ENCODE measurements at regions not wholly inside any gene's neighbourhood (a gene's known extent, or its start where the extent isn't known, plus 50 kb on each side); places are given as distances from the start of the nearest gene placed in this dataset.

GRCh38 chr4:135564090-135564489, 1362.5 kb upstream of the PABPC4L start:
- TF ChIP-seq RAD21 (IDR thresholded peaks at IDR 0.05; ENCODE audit: low read depth): no peak

DNA sequence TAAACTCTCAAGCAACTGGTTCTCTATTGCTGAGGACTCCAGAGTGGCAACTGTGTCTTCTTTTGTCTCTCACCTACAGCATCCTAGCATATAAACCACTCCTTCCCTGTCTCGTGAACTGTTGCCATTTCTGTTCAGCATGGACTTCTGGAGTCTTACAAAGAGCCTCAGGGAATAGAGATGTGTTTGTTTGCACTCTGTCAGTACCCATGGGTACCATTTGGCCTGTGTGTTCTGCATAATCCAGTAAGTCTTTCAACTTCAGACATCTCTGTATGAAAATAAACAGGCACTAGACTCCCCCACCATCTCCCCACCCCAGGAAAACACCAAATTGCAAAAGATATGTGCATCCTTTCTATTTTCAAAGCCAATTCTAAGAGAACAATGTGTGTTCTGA, 1351.6 kb upstream of the PABPC4L start:
- no peak for TF ChIP-seq CEBPB (IDR thresholded peaks at IDR 0.05)
- no peak for TF ChIP-seq ZBTB7A (IDR thresholded peaks at IDR 0.05; ENCODE audit: low read depth)
- no peak for TF ChIP-seq TCF12 (IDR thresholded peaks at IDR 0.05; ENCODE audit: low read depth)
- TF ChIP-seq TEAD4 (IDR thresholded peaks at IDR 0.05): no peak
- no peak for TF ChIP-seq EP300 (IDR thresholded peaks at IDR 0.05; ENCODE audit: borderline replicate concordance)

DNA sequence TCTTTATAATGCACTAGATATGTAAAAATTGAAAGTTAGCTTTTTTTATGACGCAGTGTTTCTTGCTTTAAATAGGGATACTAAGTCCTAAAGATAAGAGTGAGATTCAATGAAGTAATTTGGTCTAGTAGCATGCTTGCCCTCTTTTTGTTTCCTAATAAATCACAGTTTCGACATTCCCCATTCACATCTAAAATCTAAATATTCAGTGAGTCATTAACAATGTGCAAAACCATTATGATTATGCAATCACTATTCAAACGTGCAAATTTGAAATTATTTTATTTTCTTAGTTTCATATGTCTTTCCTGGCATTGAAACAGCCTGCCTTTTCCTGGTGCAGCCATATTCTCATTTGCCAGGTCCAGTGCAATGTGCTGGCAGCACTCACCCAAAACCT, 1350.5 kb upstream of the PABPC4L start:
- no peak for TF ChIP-seq USF1 (IDR thresholded peaks at IDR 0.05)
- TF ChIP-seq EP300 (IDR thresholded peaks at IDR 0.05; ENCODE audit: borderline replicate concordance): no peak
- TF ChIP-seq TCF12 (IDR thresholded peaks at IDR 0.05; ENCODE audit: low read depth): no peak
- no peak for TF ChIP-seq CREB1 (IDR thresholded peaks at IDR 0.05; ENCODE audit: low read depth)
- no peak for TF ChIP-seq RAD21 (IDR thresholded peaks at IDR 0.05; ENCODE audit: low read depth)
- TF ChIP-seq CEBPB (IDR thresholded peaks at IDR 0.05): no peak
- no peak for TF ChIP-seq FOXM1 (IDR thresholded peaks at IDR 0.05; ENCODE audit: borderline replicate concordance, low read depth)
- no peak for TF ChIP-seq TAF1 (IDR thresholded peaks at IDR 0.05; ENCODE audit: low read depth)
- TF ChIP-seq ZBTB7A (IDR thresholded peaks at IDR 0.05; ENCODE audit: low read depth): no peak
- TF ChIP-seq EGR1 (IDR thresholded peaks at IDR 0.05): no peak
- TF ChIP-seq NFIC (IDR thresholded peaks at IDR 0.05): no peak
- TF ChIP-seq TEAD4 (IDR thresholded peaks at IDR 0.05): no peak

DNA sequence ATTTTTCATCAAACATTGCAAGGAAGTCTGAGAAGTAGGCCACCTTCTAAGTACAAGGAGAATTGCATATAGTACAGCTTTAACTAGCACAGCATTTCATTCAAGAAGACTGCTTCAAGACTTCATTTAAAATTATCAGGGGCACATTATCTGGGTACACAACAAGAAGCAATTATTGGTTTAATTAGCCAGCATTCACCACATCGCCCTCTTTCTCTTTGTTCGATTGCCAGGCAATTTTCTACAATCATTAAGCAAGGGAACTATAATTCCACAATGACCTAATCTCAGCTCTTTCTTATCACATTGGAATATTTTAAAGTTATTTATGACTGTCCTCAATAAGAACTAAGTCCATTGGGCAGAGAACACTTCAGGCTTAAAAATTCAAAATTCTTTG, 1347.1 kb upstream of the PABPC4L start:
- TF ChIP-seq TEAD4 (IDR thresholded peaks at IDR 0.05): no peak
- no peak for TF ChIP-seq TCF12 (IDR thresholded peaks at IDR 0.05; ENCODE audit: low read depth)
- TF ChIP-seq CEBPB (IDR thresholded peaks at IDR 0.05): no peak
- no peak for TF ChIP-seq YY1 (IDR thresholded peaks at IDR 0.05; ENCODE audit: low read depth)
- no peak for TF ChIP-seq NFIC (IDR thresholded peaks at IDR 0.05)
- no peak for TF ChIP-seq CREB1 (IDR thresholded peaks at IDR 0.05; ENCODE audit: low read depth)
- TF ChIP-seq, protein P1, sequence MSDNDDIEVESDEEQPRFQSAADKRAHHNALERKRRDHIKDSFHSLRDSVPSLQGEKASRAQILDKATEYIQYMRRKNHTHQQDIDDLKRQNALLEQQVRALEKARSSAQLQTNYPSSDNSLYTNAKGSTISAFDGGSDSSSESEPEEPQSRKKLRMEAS (IDR thresholded peaks at IDR 0.05): no peak
- no peak for TF ChIP-seq REST (IDR thresholded peaks at IDR 0.05; ENCODE audit: low read depth)
- no peak for TF ChIP-seq TAF1 (IDR thresholded peaks at IDR 0.05; ENCODE audit: low read depth)
- TF ChIP-seq EP300 (IDR thresholded peaks at IDR 0.05; ENCODE audit: borderline replicate concordance): no peak
- no peak for TF ChIP-seq ZBTB7A (IDR thresholded peaks at IDR 0.05; ENCODE audit: low read depth)
- TF ChIP-seq RAD21 (IDR thresholded peaks at IDR 0.05; ENCODE audit: low read depth): no peak
- no peak for TF ChIP-seq FOXM1 (IDR thresholded peaks at IDR 0.05; ENCODE audit: borderline replicate concordance, low read depth)
- TF ChIP-seq USF1 (IDR thresholded peaks at IDR 0.05): no peak

GRCh38 chr4:135545616-135546317, 1344.2 kb upstream of the PABPC4L start:
- TF ChIP-seq EGR1 (IDR thresholded peaks at IDR 0.05): no peak
- no peak for TF ChIP-seq FOXM1 (IDR thresholded peaks at IDR 0.05; ENCODE audit: borderline replicate concordance, low read depth)
- TF ChIP-seq CEBPB (IDR thresholded peaks at IDR 0.05): no peak
- no peak for TF ChIP-seq REST (IDR thresholded peaks at IDR 0.05; ENCODE audit: low read depth)
- TF ChIP-seq ZBTB7A (IDR thresholded peaks at IDR 0.05; ENCODE audit: low read depth): no peak
- TF ChIP-seq USF1 (IDR thresholded peaks at IDR 0.05): no peak
- TF ChIP-seq EP300 (IDR thresholded peaks at IDR 0.05; ENCODE audit: borderline replicate concordance): no peak
- no peak for TF ChIP-seq TAF1 (IDR thresholded peaks at IDR 0.05; ENCODE audit: low read depth)
- no peak for TF ChIP-seq YY1 (IDR thresholded peaks at IDR 0.05; ENCODE audit: low read depth)
- no peak for TF ChIP-seq NFIC (IDR thresholded peaks at IDR 0.05)
- TF ChIP-seq CREB1 (IDR thresholded peaks at IDR 0.05; ENCODE audit: low read depth): no peak
- no peak for TF ChIP-seq RAD21 (IDR thresholded peaks at IDR 0.05; ENCODE audit: low read depth)
- TF ChIP-seq, protein P1 (IDR thresholded peaks at IDR 0.05): no peak
- no peak for TF ChIP-seq TCF12 (IDR thresholded peaks at IDR 0.05; ENCODE audit: low read depth)
- TF ChIP-seq TEAD4 (IDR thresholded peaks at IDR 0.05): no peak
